ENCODE measurements at regions not wholly inside any gene's neighbourhood (a gene's known extent, or its start where the extent isn't known, plus 50 kb on each side); places are given as distances from the start of the nearest gene placed in this dataset.

DNA sequence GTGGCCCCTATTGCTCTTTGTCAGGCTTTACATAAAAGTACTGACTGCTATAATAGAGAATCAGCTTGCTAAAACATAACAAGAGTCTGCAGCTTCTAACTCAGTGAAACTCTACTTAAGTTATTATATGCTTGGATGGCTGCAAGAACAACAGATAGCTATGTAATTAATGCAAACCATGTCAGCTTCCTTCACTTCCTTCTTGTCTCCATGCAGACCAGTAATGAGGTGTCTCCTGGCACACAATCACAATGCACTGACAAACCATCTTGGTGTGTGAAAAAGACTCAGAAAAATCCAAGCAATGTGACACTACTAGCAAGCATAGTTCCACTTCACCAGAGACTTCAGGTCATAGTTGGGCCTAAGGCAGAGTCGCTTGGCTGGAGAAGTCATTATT, 2068.9 kb upstream of the PIK3C3 start:
- DNase-seq (ENCODE audit: low spot score in 2 of 2) = no peak
- Mint-ChIP-seq H3K36me3 (no peaks in the 10 kb centered on the region), H3K9me3 (peaks cover 0 to 4% of the 10 kb centered on the region in 2 donors), H3K27ac (no peak overlapping the region)
- ATAC-seq = no peak

DNA sequence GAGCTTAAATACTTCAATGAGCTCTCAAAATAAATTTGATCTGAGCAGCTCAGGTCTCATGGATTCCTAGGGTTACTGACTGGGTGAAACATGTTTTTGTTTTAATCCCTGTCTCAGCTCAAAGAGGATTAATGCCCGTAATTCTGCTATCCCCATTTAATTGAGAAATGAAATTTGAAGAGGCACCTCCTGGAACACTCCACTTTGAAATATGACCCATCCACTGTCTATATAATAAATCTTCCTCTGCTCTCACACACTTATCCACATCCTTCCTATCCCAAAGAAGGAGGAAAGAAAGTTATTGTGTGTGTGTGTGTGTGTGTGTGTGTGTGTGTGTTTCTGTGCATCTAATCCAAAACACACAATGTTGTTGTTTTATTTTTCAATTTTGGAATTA, 2082.4 kb upstream of the PIK3C3 start:
- no peak for DNase-seq (ENCODE audit: low spot score in 2 of 2)
- Mint-ChIP-seq H3K9me3 (peaks cover 8 to 12% of the 10 kb centered on the region in 2 donors), H3K36me3 (no peaks in the 10 kb centered on the region), H3K27ac (no peak overlapping the region)
- no peak for ATAC-seq

- Mint-ChIP-seq H3K9me3 (peaks cover 8 to 12% of the 10 kb centered on the region in 2 donors), H3K27ac (no peak overlapping the region), H3K36me3 (no peaks in the 10 kb centered on the region)
- DNase-seq (ENCODE audit: low spot score in 2 of 2) (no peak), ATAC-seq (no peak)
These were observed 2083.1 kb upstream of the PIK3C3 start for GRCh38 chr18:39871961-39872360.

DNA sequence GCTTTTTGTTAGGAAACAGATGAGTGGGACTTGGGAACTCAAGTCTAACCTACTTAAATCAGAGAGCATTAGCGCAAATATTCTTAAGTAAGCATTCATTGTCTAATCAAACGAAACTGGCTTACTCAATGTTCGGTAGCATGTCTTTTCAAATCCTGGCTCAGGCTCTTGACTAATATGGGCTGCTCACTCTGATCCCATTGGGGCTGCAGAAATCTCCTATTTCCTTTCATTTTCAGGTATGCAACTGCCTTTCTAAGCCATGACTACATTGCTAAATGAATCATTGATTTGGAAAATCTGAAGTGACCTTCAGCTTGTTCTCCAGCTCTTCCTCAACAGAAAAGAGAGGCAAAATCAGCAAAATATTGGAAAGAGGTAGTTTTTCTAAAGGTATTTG, 2084.4 kb upstream of the PIK3C3 start:
- DNase-seq (ENCODE audit: low spot score in 2 of 2) = no peak
- H3K9me3 Mint-ChIP-seq = peaks cover 8 to 12% of the 10 kb centered on the region in 2 donors
- H3K27ac Mint-ChIP-seq = no peak overlapping the region
- no peak for ATAC-seq
- no peaks in the 10 kb centered on the region for H3K36me3 Mint-ChIP-seq

GRCh38 chr18:39863916-39864315, 2091.1 kb upstream of the PIK3C3 start:
- ATAC-seq (no peak), DNase-seq (ENCODE audit: low spot score in 2 of 2) (no peak)
- H3K9me3 Mint-ChIP-seq = peaks cover 4 to 12% of the 10 kb centered on the region in 2 donors
- H3K36me3 Mint-ChIP-seq = no peaks in the 10 kb centered on the region
- H3K27ac Mint-ChIP-seq = no peak overlapping the region

DNA sequence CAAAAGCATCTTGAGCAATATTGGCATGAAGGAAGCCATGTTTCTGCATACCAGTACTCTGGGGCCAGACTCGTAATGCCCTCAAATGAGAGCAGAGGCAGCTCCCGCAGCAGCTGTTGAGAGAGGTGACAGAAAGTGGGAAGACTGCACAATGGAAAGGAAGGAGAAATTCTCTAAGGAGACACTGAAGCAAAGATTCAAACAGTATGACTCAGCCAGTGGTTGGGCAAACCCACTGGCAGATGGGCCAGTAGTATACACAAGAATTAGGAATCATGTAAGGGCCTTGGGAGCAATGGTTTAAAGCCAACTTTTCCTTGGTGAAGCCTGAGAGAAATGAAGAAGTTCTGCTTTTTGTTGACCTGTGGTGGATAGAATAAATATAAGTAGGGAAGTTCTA, 2092.7 kb upstream of the PIK3C3 start:
- no peak overlapping the region for H3K27ac Mint-ChIP-seq
- peaks cover 5 to 16% of the 10 kb centered on the region in 2 donors for H3K9me3 Mint-ChIP-seq
- DNase-seq (ENCODE audit: low spot score in 2 of 2) = no peak
- ATAC-seq = no peak
- no peaks in the 10 kb centered on the region for H3K36me3 Mint-ChIP-seq

GRCh38 chr18:39854291-39854690, 2100.7 kb upstream of the PIK3C3 start:
- ATAC-seq = no peak

DNA sequence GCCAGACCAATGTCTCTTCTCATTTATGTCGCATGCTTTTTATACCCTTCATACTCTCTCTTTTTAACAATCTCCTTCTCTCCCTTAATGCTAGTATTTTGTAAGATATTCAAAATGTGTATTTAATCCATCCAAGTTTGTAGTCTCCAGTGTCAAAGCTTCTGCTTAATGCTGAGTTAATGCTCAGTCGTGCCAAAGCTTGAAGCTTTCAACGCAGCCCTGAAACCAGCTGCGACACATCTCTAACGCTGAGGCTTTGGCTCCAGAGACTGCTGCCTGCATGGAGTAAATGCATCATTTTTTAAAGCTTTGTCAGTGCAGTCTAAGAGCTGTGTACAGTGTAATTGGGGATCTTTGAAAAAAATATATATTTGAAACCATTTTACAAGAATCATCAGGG, 2108.8 kb upstream of the PIK3C3 start:
- no peak for DNase-seq (ENCODE audit: low spot score in 2 of 2)
- no peak for ATAC-seq
- H3K27ac Mint-ChIP-seq = no peak overlapping the region
- peaks cover 0 to 8% of the 10 kb centered on the region in 2 donors for H3K36me3 Mint-ChIP-seq
- H3K9me3 Mint-ChIP-seq = peaks cover 10 to 12% of the 10 kb centered on the region in 2 donors

More at GRCh38 chr18:39854291-39854690, 2100.7 kb upstream of the PIK3C3 start:
- Mint-ChIP-seq H3K27ac (no peak overlapping the region), H3K9me3 (peaks cover 17 to 19% of the 10 kb centered on the region in 2 donors), H3K36me3 (peaks cover 0 to 5% of the 10 kb centered on the region in 2 donors)
- no peak for DNase-seq (ENCODE audit: low spot score in 2 of 2)

- Mint-ChIP-seq H3K36me3 (peaks cover 0 to 5% of the 10 kb centered on the region in 2 donors), H3K9me3 (peaks cover 10% of the 10 kb centered on the region in 2 donors), H3K27ac (no peak overlapping the region)
- no peak for ATAC-seq
- DNase-seq (ENCODE audit: low spot score in 2 of 2) = no peak
These were observed 2109.4 kb upstream of the PIK3C3 start for GRCh38 chr18:39845631-39846030.

DNA sequence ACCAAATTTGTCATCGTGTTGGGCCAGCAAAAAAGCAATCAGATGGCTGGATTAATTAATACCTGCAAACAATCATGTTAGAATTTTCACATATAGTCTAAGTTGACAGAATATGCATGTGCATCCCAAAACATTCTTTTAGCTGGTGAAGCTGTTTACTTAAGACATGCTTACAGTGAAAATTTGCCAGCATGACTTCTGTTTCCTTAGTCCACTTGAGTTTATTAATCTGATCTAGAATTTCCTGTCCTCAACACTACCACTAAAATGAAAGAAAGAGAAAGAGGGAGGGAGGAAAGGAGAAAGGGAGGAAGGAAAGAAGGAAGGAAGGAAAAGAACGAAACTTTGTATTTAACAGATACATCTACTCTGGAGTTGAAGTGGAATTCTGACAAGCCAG, 2109.9 kb upstream of the PIK3C3 start:
- peaks cover 0 to 5% of the 10 kb centered on the region in 2 donors for H3K36me3 Mint-ChIP-seq
- ATAC-seq = no peak
- DNase-seq (ENCODE audit: low spot score in 2 of 2) = no peak
- no peak overlapping the region for H3K27ac Mint-ChIP-seq
- peaks cover 10% of the 10 kb centered on the region in 2 donors for H3K9me3 Mint-ChIP-seq

GRCh38 chr18:39843546-39843945, 2111.5 kb upstream of the PIK3C3 start:
- Mint-ChIP-seq H3K36me3 (peaks cover 0 to 5% of the 10 kb centered on the region in 2 donors), H3K27ac (no peak overlapping the region), H3K9me3 (peaks cover 5 to 10% of the 10 kb centered on the region in 2 donors)
- no peak for ATAC-seq
- no peak for DNase-seq (ENCODE audit: low spot score in 2 of 2)

- ATAC-seq = no peak
- peaks cover 0 to 5% of the 10 kb centered on the region in 2 donors for H3K36me3 Mint-ChIP-seq
- no peak for DNase-seq (ENCODE audit: low spot score in 2 of 2)
These were observed 2112.6 kb upstream of the PIK3C3 start for GRCh38 chr18:39842366-39842914.

GRCh38 chr18:39841482-39842365, 2113.3 kb upstream of the PIK3C3 start:
- Mint-ChIP-seq H3K27ac (no peak overlapping the region), H3K9me3 (peaks cover 8 to 13% of the 10 kb centered on the region in 2 donors), H3K36me3 (peaks cover 0 to 5% of the 10 kb centered on the region in 2 donors)
- DNase-seq (ENCODE audit: low spot score in 2 of 2) (no peak), ATAC-seq (no peak)

More at GRCh38 chr18:39842366-39842914, 2112.6 kb upstream of the PIK3C3 start:
- no peak overlapping the region for H3K27ac Mint-ChIP-seq
- H3K9me3 Mint-ChIP-seq = peaks cover 8 to 13% of the 10 kb centered on the region in 2 donors

DNA sequence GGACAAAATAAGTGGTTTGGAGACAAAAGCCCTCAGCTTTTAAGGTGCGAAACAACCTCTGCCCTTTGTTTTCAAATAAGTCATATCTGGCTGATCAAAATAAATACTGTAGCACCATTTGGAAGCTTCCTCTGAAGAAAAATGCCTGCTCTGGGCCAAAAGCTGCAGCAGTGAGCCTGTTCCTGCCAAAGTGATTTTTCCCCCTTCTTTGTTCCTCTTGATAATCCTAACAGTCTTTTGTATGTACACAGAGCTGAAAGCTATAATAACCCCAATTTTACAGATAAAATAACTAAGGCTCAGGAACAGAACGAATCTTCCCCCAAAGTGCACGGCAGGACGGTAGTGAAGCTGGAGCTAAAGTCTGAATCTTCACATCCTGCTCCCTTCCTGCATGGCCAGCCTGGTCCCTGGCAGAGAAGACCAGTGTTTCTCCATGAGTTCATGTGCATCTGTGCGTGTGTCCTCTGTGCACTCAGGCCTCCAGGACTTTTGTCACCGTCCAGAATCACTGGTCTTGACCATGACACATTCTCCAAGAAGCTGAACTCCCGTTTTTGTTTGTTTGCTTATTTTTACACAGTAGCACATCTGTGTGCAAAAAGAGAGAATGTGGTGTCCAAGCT, 2114.1 kb upstream of the PIK3C3 start:
- H3K9me3 Mint-ChIP-seq = peaks cover 8 to 13% of the 10 kb centered on the region in 2 donors
- no peak overlapping the region for H3K27ac Mint-ChIP-seq
- peaks cover 0 to 5% of the 10 kb centered on the region in 2 donors for H3K36me3 Mint-ChIP-seq
- no peak for DNase-seq (ENCODE audit: low spot score in 2 of 2)
- ATAC-seq = no peak

DNA sequence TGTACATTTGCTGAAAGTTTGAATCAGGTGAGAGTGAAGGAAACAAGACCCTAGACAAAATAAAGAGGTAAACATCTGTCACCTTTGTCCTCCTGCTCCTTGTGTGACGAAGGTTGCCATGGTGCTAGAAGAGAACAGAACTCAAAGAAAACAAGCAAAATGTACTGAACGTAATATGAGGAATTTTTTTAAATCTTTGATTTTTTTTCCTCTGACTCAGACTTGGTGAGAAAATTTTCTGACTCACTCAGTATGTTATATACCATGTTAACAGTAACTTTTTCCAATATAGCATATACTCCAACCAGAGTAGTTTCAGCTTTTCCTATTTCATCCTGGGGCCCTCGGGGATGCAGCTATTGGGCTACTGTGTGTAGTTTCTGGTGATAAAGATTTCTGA, 2114.6 kb upstream of the PIK3C3 start:
- H3K27ac Mint-ChIP-seq = no peak overlapping the region
- H3K36me3 Mint-ChIP-seq = peaks cover 0 to 5% of the 10 kb centered on the region in 2 donors
- DNase-seq (ENCODE audit: low spot score in 2 of 2) (no peak), ATAC-seq (no peak)
- H3K9me3 Mint-ChIP-seq = peaks cover 8 to 16% of the 10 kb centered on the region in 2 donors

DNA sequence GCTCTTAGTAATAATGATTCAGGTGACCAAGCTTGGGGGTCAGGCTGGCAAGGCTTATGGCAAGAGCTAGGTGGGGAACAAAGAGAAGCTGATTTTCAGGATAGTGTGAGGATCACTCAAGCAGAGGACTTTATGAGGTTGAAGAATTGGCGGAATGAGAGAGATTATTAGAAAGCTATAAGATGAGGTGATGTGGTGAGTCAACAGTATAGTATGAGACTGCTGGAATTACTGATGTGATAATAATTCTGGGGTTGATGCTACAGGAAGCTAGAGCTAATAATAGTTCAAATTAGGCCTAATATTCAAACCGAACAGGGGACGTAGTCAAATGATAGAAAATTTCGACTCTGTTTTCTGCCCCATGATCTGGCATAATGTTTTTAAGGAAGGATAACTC, 2115.3 kb upstream of the PIK3C3 start:
- peaks cover 0 to 5% of the 10 kb centered on the region in 2 donors for H3K36me3 Mint-ChIP-seq
- DNase-seq (ENCODE audit: low spot score in 2 of 2) = no peak
- no peak overlapping the region for H3K27ac Mint-ChIP-seq
- H3K9me3 Mint-ChIP-seq = peaks cover 3 to 13% of the 10 kb centered on the region in 2 donors
- no peak for ATAC-seq

DNA sequence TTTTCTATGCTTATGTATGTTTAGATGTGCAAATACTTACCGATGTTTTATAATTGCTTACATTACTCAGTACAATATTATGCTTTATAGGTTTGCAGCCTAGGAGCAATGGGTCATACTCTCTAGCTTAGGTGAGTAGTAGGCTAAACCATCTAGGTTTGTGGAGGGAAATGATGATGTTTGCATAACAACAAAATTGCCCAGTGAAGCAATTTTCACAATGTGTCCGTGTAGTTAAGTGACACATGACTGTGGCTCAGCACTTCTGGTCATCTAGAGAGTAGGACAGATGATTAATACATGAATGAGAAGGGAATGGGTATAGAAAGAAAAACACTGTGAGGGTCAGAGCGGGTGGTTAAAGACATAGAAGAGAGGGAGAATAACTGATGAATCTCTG, 2116.2 kb upstream of the PIK3C3 start:
- DNase-seq (ENCODE audit: low spot score in 2 of 2) (no peak), ATAC-seq (no peak)
- no peak overlapping the region for H3K27ac Mint-ChIP-seq
- peaks cover 0 to 4% of the 10 kb centered on the region in 2 donors for H3K36me3 Mint-ChIP-seq
- H3K9me3 Mint-ChIP-seq = peaks cover 3 to 13% of the 10 kb centered on the region in 2 donors

Measured in activated naive CD4-positive, alpha-beta T cell treated with anti-CD3 and anti-CD28 coated beads, Interleukin-2, amount 50 U/mL, for 72 hours (primary cell).